CD4-positive, alpha-beta T cell treated with Interleukin-15 for 1 hour (primary cell): ENCODE measurements at regions not wholly inside any gene's neighbourhood (a gene's known extent, or its start where the extent isn't known, plus 50 kb on each side); places are given as distances from the start of the nearest gene placed in this dataset.
A peak's percentile ranks its signal among the peaks of the same experiment; 100 is the strongest.
"Not testable (repeated sequence)": the region's sequence is repeated elsewhere in the genome, so short reads cannot be mapped to it uniquely, and the experiment has no call there.

Source experiments
- DNase-seq: peaks from one replicate; pipeline ENCODE4 v3.0.0-alpha.2; 2020

DNA sequence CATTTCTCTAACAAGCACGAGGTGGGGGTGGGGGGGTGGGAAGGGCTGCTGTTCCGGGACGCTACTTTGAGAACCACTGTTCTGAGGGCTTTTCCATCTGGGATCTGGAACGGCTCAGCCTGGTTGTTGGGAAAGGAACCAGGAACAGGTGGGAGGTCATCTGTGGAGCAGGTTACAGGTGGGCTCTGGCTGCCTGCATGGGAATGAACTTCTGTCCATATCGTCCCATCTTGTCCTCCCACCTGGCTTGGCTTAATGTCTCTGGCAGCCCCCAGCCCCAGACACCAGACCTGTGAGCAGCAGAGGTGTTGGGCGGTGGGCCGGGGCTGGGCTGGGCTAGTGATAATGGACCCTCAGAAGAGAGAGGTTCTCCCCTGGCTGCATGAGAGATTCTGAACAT, 69.4 kb upstream of the TARDBP start:
- no peak for DNase-seq

DNA sequence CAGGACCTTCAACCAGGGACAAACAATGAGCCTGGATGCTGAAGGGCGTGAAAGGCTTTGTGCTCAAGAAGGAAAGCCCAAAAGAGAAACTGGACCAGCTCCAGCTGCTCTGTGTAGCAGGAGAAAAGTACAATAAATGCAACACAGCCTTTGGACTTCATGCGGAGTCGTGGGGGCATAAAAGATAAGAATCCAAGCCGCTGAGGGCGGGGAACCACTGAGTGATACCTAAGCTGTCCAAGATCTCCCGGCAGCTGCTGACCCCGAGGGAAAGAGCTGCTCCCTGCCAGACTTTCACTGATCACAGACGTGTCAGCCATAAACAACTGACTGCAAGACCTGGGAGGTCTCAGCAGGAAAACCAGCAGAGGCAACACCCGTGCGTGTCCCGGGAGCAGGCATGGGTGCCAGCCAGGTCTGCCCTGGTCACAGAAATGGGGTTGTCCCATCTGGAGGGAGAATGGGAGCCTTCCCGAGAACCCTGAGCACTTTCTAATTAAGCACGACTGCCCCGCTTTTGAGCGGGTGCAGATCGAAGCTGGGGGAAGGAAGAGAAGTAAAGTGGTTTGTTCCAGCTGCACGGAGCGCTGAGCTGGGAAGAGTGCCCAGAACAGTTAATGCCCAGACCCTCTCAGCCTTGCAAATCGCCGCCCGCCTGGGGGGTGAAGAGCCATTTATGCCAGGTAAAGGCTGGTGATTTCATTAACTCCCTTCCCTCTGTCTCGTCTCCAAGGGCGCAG, 68.3 kb upstream of the TARDBP start:
- no peak for DNase-seq

- no peak for DNase-seq
These were observed 66.4 kb upstream of the TARDBP start for GRCh38 chr1:10945991-10946509.

DNA sequence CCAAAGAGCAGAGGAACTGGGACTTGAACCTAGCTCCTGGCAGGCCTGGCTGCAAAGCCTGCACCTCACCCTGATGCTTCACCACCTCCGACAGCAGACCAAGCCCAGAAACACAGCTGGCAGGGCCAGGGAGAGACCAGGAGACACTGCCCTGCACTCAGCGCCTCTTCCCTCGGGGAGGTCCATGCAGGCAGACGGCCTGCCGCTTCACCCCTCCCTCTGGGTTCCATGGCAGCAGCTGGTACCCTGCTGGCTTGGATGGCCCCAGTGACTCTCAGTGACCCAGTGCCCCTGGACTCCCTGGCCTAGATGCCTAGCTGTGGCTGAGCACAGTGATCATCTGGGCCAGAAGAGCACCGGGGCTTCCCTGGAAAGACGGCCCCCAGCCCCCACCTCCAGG, 65.3 kb upstream of the TARDBP start:
- DNase-seq, result no peak

GRCh38 chr1:10947691-10948462, 64.6 kb upstream of the TARDBP start:
- no peak for DNase-seq

DNA sequence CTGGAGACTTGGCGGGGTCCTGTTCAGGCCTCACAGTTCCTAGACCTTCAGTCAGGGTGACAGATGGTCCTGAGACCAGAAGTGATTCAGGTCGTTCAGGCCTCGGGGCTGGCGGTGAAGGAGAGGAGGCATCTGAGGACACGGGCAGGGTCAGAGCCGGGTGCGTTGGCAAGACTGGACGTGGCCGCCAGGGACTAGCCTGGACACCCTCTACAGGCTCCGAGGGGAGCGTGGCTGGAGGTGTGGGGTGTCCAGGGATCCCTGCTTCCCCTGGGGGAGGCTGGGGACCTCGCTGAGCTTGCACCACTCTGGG, 64.0 kb upstream of the TARDBP start:
- DNase-seq, result no peak

GRCh38 chr1:10950316-10951172, 61.9 kb upstream of the TARDBP start:
- DNase-seq, result no peak

- DNase-seq, result not testable (repeated sequence)
These were observed 61.2 kb upstream of the TARDBP start for GRCh38 chr1:10951298-10951697.

GRCh38 chr1:10951961-10952360, 60.5 kb upstream of the TARDBP start:
- no peak for DNase-seq

DNA sequence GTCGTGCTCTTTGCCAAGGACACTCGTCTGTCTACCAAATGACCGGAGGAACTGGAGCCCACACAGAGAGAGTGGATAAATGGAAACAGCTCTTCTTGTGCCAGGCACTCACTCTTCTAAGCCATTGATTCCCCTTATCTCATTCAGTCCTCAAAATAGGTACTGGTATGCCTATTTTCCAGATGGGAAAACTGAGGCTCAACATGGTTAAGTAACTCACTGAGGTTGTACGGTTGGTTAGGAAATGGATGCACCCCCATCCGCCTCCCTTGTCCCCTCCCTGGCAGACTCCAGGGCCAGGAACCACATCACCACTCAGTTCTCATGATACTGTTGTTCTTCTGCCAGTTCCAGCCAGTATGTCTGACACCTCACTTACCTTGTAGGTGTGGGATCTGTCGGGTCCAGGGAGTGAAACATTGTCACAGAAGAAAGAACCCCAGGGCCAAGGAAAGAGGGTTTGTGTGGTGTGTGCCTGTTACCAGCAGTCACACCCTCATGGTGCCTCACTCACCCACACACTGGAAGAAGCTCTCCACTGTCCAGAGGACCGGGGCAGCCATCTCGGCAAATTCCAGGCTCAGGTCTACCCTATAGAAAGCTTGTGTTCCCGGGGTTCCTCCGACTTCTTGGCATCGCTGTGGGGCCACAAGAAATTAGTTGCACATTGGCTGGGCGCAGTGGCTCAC, 58.8 kb upstream of the TARDBP start:
- DNase-seq, result no peak

GRCh38 chr1:10957133-10957532, 55.3 kb upstream of the TARDBP start:
- DNase-seq, result no peak

DNA sequence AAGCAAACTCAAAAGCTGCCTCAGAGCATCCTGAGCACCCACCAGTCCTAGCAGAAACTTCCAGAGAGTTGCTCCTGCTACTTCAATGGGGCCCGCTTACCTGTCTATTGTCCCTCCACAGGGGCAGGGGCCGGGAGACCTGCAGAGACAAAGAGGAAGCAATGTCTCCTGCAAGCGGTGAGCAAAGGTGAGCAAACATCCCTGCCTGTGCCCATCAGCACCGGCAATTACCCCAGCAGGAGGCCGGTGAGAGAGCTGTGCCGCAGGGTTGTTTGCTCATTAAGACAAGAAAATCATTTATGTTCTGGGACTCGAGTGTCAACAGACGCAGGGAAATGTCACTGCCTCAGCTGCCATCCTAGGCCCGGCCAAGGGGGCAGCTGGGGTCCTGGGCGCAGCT, 53.8 kb upstream of the TARDBP start:
- DNase-seq, result no peak

DNA sequence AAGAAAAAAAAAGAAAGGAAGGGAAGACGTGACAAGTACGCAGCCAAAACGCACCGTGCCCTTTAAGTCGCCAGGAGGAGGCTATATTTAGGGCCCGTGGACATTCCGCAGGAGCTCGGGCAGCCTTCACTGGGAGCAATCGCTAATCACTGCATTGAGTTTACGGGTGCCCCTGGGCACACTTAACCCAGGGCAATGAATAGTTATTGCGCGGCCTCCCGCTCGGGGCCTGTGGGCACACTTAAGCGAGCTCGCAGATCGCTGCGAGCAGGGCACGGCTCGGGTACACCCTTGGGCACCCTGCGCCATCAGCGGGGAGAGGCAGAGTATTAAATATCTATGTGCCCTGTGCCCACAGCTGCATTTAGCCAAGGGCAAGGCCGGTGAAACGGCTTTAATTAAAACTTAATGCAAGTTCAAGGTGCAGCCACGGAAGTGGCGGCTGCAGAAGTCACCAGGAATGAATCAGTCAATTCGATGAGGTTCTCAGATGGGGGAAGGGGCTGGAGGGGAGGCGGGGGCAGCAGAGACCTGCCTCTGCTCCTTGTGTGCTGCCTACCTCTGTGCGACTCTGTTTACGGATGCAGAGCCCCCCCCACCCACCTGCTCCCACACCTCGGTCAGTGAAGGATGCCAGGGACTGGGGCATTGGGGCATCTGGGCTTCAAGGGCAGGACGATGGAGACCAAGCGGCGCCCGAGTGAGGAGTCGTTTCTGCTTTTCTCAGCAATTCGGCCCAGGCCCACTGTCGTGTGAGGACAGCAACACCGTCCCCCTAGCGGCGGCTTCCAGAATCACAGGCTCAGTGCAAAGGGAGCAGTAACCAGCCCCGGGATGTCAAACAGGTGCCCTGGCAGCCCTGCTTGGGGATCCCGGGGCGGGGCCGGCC, 51.8 kb upstream of the TARDBP start:
- DNase-seq, result peak; percentile 70

- DNase-seq, result no peak
These were observed 51.1 kb upstream of the TARDBP start for GRCh38 chr1:10961300-10961833.

- DNase-seq, result no peak
These were observed 50.0 kb upstream of the TARDBP start for GRCh38 chr1:10962483-10962882.
